ENCODE measurements at regions not wholly inside any gene's neighbourhood (a gene's known extent, or its start where the extent isn't known, plus 50 kb on each side); places are given as distances from the start of the nearest gene placed in this dataset.

- H3K9me3 Mint-ChIP-seq: peaks cover 2% of the 10 kb centered on the region
- peak; percentile 50 for TF ChIP-seq CTCF (IDR thresholded peaks at IDR 0.05)
- TF ChIP-seq EZH2phosphoT487 (IDR thresholded peaks at IDR 0.05): no peak
- TF ChIP-seq EZH2 (IDR thresholded peaks at IDR 0.05): no peak
- H3K79me2 ChIP-seq (ENCODE audit: low read depth): no peaks in the 10 kb centered on the region
- no peak overlapping the region for H3K4me3 ChIP-seq
- H3K4me3 Mint-ChIP-seq: no peak overlapping the region
- DNase-seq (ENCODE audit: low spot score): peak; percentile 49
- no peaks in the 10 kb centered on the region for H3K27me3 Mint-ChIP-seq (ENCODE audit: insufficient read depth, low read depth)
- H3K4me1 ChIP-seq: peaks cover 6% of the 10 kb centered on the region
- no peaks in the 10 kb centered on the region for H3F3A ChIP-seq (ENCODE audit: low read depth)
- H4K20me1 ChIP-seq (ENCODE audit: low read depth): no peaks in the 10 kb centered on the region
- peaks cover 8% of the 10 kb centered on the region for H3K4me1 Mint-ChIP-seq
- H3K4me2 ChIP-seq: no peak overlapping the region
- H2AFZ ChIP-seq (replicated peaks): no peak overlapping the region
- no peaks in the 10 kb centered on the region for H3K27me3 ChIP-seq
- no peak overlapping the region for H3K27ac ChIP-seq
- H3K27ac Mint-ChIP-seq: no peak overlapping the region
- no peak overlapping the region for H3K9ac ChIP-seq
- H3K36me3 ChIP-seq: no peaks in the 10 kb centered on the region
- H3K36me3 Mint-ChIP-seq: peaks cover 2% of the 10 kb centered on the region
- no peaks in the 10 kb centered on the region for H3K9me3 ChIP-seq (ENCODE audit: low read depth)
Measured at GRCh38 chr6:97456070-97456469, 173.1 kb upstream of the MMS22L start.

- Histone ChIP-seq H3K4me3 (no peak overlapping the region), H3F3A (ENCODE audit: low read depth) (no peaks in the 10 kb centered on the region), H4K20me1 (ENCODE audit: low read depth) (no peaks in the 10 kb centered on the region), H2AFZ (replicated peaks) (no peak overlapping the region), H3K4me1 (peaks cover 33% of the 10 kb centered on the region), H3K27ac (no peak overlapping the region), H3K79me2 (ENCODE audit: low read depth) (no peaks in the 10 kb centered on the region), H3K27me3 (no peaks in the 10 kb centered on the region), H3K4me2 (no peak overlapping the region), H3K36me3 (no peaks in the 10 kb centered on the region), H3K9me3 (ENCODE audit: low read depth) (no peaks in the 10 kb centered on the region), H3K9ac (no peak overlapping the region)
- Mint-ChIP-seq H3K4me3 (no peak overlapping the region), H3K36me3 (no peaks in the 10 kb centered on the region), H3K9me3 (no peaks in the 10 kb centered on the region), H3K27ac (no peak overlapping the region), H3K27me3 (ENCODE audit: insufficient read depth, low read depth) (no peaks in the 10 kb centered on the region), H3K4me1 (peaks cover 36% of the 10 kb centered on the region)
- TF ChIP-seq CTCF (IDR thresholded peaks at IDR 0.05): no peak
- no peak for TF ChIP-seq EZH2 (IDR thresholded peaks at IDR 0.05)
- TF ChIP-seq EZH2phosphoT487 (IDR thresholded peaks at IDR 0.05): no peak
- DNase-seq (ENCODE audit: low spot score): no peak
Measured at GRCh38 chr6:97459535-97459934, 176.5 kb upstream of the MMS22L start.

GRCh38 chr6:97459986-97460385 is 177.0 kb upstream of the MMS22L start:
- Histone ChIP-seq H3K9me3 (ENCODE audit: low read depth) (no peaks in the 10 kb centered on the region), H3K9ac (no peak overlapping the region), H3K27ac (no peak overlapping the region), H3K79me2 (ENCODE audit: low read depth) (no peaks in the 10 kb centered on the region), H3K4me1 (peaks cover 33% of the 10 kb centered on the region), H2AFZ (replicated peaks) (no peak overlapping the region), H3F3A (ENCODE audit: low read depth) (peaks cover 4% of the 10 kb centered on the region), H3K4me2 (no peak overlapping the region), H3K27me3 (no peaks in the 10 kb centered on the region), H4K20me1 (ENCODE audit: low read depth) (no peaks in the 10 kb centered on the region), H3K36me3 (no peaks in the 10 kb centered on the region), H3K4me3 (no peak overlapping the region)
- Mint-ChIP-seq H3K4me1 (peaks cover 38% of the 10 kb centered on the region), H3K27ac (no peak overlapping the region), H3K27me3 (ENCODE audit: insufficient read depth, low read depth) (no peaks in the 10 kb centered on the region), H3K36me3 (no peaks in the 10 kb centered on the region), H3K9me3 (no peaks in the 10 kb centered on the region), H3K4me3 (no peak overlapping the region)
- TF ChIP-seq CTCF (IDR thresholded peaks at IDR 0.05) (no peak), EZH2 (IDR thresholded peaks at IDR 0.05) (no peak), EZH2phosphoT487 (IDR thresholded peaks at IDR 0.05) (no peak)
- no peak for DNase-seq (ENCODE audit: low spot score)

All from neural progenitor cell (in vitro differentiated cells).